HUES48 (cell line): ENCODE measurements at regions not wholly inside any gene's neighbourhood (a gene's known extent, or its start where the extent isn't known, plus 50 kb on each side); places are given as distances from the start of the nearest gene placed in this dataset.

ENCODE experiments used
- H3K27ac ChIP-seq: one replicate; pipeline ENCODE4 v1.7.0; 2013; ENCODE audit warnings: low read depth, low read length, inconsistent platforms
- H3K27me3 ChIP-seq: 2 replicates; pipeline ENCODE4 v1.6.1; 2013; ENCODE audit warnings: mild to moderate bottlenecking, low read length; ENCODE audit not compliant: control insufficient read depth, insufficient read depth
- H3K36me3 ChIP-seq: 2 replicates; pipeline ENCODE4 v1.6.1; 2013; ENCODE audit warnings: low read length; ENCODE audit not compliant: control insufficient read depth, insufficient read depth
- H3K4me1 ChIP-seq: 2 replicates; pipeline ENCODE4 v1.6.1; 2013; ENCODE audit warnings: mild to moderate bottlenecking, low read length; ENCODE audit not compliant: control insufficient read depth, insufficient read depth
- H3K4me3 ChIP-seq: 2 replicates; pipeline ENCODE4 v1.5.1; 2013; ENCODE audit warnings: mild to moderate bottlenecking, low read depth, low read length
- H3K9ac ChIP-seq: 2 replicates; pipeline ENCODE4 v1.6.1; 2013; ENCODE audit warnings: mild to moderate bottlenecking, low read depth, low read length, moderate library complexity
- H3K9me3 ChIP-seq: 2 replicates; pipeline ENCODE4 v1.6.1; 2013; ENCODE audit warnings: low read length; ENCODE audit not compliant: control insufficient read depth, insufficient read depth

GRCh38 chr18:51578406-51578980, 381.0 kb upstream of the MEX3C start:
- H3K9me3 ChIP-seq: no peaks in the 10 kb centered on the region
- no peak overlapping the region for H3K9ac ChIP-seq
- H3K27ac ChIP-seq: no peak overlapping the region
- no peaks in the 10 kb centered on the region for H3K36me3 ChIP-seq
- H3K4me1 ChIP-seq: no peaks in the 10 kb centered on the region
- no peak overlapping the region for H3K4me3 ChIP-seq
- peaks cover 3% of the 10 kb centered on the region for H3K27me3 ChIP-seq

DNA sequence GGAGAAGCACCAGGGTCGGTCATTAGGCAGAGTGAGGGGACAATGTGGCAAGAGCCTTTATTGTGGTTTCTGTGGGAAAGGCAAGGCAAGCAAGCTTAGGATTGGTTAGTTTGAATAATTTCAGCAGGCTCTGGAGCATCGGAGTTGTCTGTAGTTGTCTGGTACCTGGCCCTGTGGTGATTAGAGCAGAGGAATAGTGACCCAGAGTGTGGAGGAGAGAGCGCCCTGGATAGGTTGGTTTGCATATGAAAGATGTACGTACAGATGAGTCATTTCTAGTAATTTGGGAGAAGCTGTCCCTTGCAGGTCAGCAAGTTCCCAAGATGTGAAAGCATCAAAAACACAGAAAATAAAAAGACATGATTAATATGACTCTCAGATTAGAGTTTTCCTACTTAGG, 383.1 kb upstream of the MEX3C start:
- H3K27me3 ChIP-seq: peaks cover 3% of the 10 kb centered on the region
- no peak overlapping the region for H3K27ac ChIP-seq
- H3K9me3 ChIP-seq: no peaks in the 10 kb centered on the region
- H3K9ac ChIP-seq: no peak overlapping the region
- no peak overlapping the region for H3K4me3 ChIP-seq
- H3K36me3 ChIP-seq: no peaks in the 10 kb centered on the region
- no peaks in the 10 kb centered on the region for H3K4me1 ChIP-seq

- H3K4me1 ChIP-seq: no peaks in the 10 kb centered on the region
- peaks cover 3% of the 10 kb centered on the region for H3K27me3 ChIP-seq
- H3K9ac ChIP-seq: no peak overlapping the region
- H3K27ac ChIP-seq: no peak overlapping the region
- H3K36me3 ChIP-seq: no peaks in the 10 kb centered on the region
- H3K4me3 ChIP-seq: no peak overlapping the region
- no peaks in the 10 kb centered on the region for H3K9me3 ChIP-seq
These were observed 385.1 kb upstream of the MEX3C start for GRCh38 chr18:51582551-51582950.

DNA sequence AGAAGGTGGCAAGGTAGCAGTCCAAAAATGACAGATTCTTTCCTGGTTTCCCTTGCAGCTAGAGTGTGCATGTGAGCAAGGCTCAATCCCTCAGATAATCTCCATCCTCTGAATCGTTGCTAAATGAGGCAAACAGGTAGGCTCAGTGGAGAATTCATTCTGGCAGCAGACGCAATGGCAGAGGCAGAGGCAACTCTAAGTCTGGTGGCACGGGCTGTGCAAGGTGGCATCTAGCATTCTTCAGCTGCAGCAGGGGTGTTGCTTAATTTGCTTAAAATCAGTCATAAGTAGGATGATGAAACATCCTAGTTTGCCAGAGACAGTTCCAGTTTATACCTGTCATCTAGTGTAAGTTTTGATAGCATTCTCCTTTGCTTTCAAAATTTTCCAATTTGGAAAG, 391.1 kb upstream of the MEX3C start:
- H3K4me3 ChIP-seq: no peak overlapping the region
- no peaks in the 10 kb centered on the region for H3K4me1 ChIP-seq
- H3K9ac ChIP-seq: no peak overlapping the region
- no peaks in the 10 kb centered on the region for H3K36me3 ChIP-seq
- no peak overlapping the region for H3K27ac ChIP-seq
- no peaks in the 10 kb centered on the region for H3K9me3 ChIP-seq
- no peaks in the 10 kb centered on the region for H3K27me3 ChIP-seq

DNA sequence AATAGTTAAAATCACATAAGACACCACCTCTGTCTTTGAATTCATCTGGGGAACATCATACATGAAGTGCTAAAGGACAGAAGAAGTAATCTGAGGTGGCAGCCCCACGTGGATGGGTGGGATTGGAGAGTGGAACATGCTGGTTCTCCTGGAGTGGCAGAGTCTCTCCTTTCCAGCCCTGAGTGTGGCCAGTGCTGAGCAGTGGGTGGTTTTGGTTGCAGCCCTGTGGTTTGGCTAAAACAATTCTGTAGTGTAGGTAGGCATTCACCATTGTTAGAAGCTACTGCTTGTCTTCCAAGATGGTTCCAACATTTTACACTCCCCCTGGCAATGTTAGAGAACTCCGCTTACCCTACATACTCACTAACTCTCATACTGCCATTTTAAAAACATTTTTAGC, 396.4 kb upstream of the MEX3C start:
- Histone ChIP-seq H3K36me3 (no peaks in the 10 kb centered on the region), H3K9ac (no peak overlapping the region), H3K4me3 (no peak overlapping the region), H3K4me1 (no peaks in the 10 kb centered on the region), H3K27ac (no peak overlapping the region), H3K9me3 (peaks cover 23% of the 10 kb centered on the region), H3K27me3 (no peaks in the 10 kb centered on the region)

DNA sequence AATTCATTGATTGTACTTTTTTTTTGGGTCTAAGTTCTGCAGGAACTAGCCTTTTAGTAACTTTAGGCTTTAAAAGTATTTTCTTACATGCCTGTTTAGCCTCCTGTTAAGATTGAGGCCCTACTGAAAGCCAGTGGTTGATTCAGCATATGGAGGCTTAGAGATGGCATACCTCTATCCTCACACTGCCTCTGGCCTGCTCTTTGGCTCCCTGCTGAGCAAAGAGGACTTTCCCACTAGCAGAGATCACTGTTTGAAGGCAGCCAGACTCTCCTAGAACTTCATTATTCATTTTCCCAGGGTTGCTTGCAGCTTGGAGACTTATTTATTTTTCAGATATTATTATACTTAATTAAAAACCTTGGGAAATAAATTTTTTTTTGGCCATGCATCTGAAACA, 405.6 kb upstream of the MEX3C start:
- H3K27me3 ChIP-seq: no peaks in the 10 kb centered on the region
- H3K27ac ChIP-seq: no peak overlapping the region
- H3K4me3 ChIP-seq: no peak overlapping the region
- peaks cover 4% of the 10 kb centered on the region; the same call in 1 of the 2 replicates for H3K9me3 ChIP-seq
- no peaks in the 10 kb centered on the region for H3K4me1 ChIP-seq
- H3K9ac ChIP-seq: no peak overlapping the region
- H3K36me3 ChIP-seq: no peaks in the 10 kb centered on the region

GRCh38 chr18:51603551-51603950, 406.1 kb upstream of the MEX3C start:
- H3K4me1 ChIP-seq: no peaks in the 10 kb centered on the region
- no peak overlapping the region for H3K9ac ChIP-seq
- H3K4me3 ChIP-seq: no peak overlapping the region
- H3K9me3 ChIP-seq: no peaks in the 10 kb centered on the region
- no peaks in the 10 kb centered on the region for H3K27me3 ChIP-seq
- no peak overlapping the region for H3K27ac ChIP-seq
- no peaks in the 10 kb centered on the region for H3K36me3 ChIP-seq

DNA sequence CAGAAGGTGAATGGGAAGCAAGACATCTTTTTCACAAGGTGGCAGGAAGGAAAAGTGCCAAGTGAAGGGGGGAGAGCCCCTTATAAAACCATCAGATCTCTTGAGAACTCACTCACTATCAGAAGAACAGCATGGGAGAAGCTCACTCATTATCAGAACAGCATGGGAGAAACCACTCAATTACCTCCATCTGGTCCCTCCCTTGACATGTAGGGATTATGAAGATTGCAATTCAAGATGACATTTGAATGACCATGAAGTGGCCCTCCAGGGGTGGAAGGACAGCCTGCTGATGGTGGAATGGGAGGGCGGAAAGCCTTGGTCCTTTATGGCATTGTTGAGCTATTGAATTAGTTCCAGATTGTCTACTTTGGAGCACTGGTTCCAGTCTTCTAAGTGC, 413.0 kb upstream of the MEX3C start:
- Histone ChIP-seq H3K27ac (no peak overlapping the region), H3K36me3 (no peaks in the 10 kb centered on the region), H3K9me3 (no peaks in the 10 kb centered on the region), H3K4me1 (no peaks in the 10 kb centered on the region), H3K27me3 (no peaks in the 10 kb centered on the region), H3K9ac (no peak overlapping the region), H3K4me3 (no peak overlapping the region)

- Histone ChIP-seq H3K36me3 (no peaks in the 10 kb centered on the region), H3K4me1 (no peaks in the 10 kb centered on the region), H3K27me3 (no peaks in the 10 kb centered on the region), H3K4me3 (no peak overlapping the region), H3K9ac (no peak overlapping the region), H3K27ac (no peak overlapping the region), H3K9me3 (no peaks in the 10 kb centered on the region)
These were observed 413.8 kb upstream of the MEX3C start for GRCh38 chr18:51611326-51611725.

- H3K27ac ChIP-seq: no peak overlapping the region
- H3K9ac ChIP-seq: no peak overlapping the region
- no peak overlapping the region for H3K4me3 ChIP-seq
- no peaks in the 10 kb centered on the region for H3K36me3 ChIP-seq
- no peaks in the 10 kb centered on the region for H3K4me1 ChIP-seq
- no peaks in the 10 kb centered on the region for H3K27me3 ChIP-seq
- no peaks in the 10 kb centered on the region for H3K9me3 ChIP-seq
These were observed 416.6 kb upstream of the MEX3C start for GRCh38 chr18:51614033-51614432.

DNA sequence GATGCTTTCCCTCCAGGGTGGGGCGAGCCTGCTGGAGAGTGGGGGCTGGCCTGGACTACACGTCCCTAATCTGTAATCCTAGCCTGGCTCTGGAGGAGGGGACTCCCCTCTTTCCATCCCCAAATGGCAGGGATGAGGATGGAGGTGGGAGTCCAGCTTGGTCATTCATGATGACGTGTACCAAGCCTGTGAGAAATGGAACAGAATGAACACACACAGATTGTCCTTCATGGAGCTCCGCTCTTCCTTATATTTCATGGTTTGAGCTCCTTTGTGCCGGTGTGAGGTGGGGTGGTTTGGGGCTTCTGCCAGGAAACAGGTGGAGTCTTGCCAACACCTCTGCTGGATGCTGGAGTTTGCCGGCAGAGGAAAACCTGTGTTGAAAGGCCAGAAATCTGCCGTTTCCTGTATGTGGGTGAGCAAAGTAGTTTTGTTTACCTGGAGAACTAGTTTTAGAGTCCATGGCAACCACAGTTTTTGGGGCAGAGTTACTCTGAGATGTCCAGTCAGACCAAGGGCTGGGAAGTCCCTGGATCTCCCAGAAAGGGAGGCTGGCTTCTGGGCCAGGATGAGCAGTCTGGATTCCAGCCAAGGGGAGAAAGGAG, 417.6 kb upstream of the MEX3C start:
- Histone ChIP-seq H3K9ac (no peak overlapping the region), H3K4me3 (no peak overlapping the region), H3K9me3 (no peaks in the 10 kb centered on the region), H3K27ac (no peak overlapping the region), H3K36me3 (no peaks in the 10 kb centered on the region), H3K4me1 (no peaks in the 10 kb centered on the region), H3K27me3 (no peaks in the 10 kb centered on the region)
